ENCODE measurements at regions not wholly inside any gene's neighbourhood (a gene's known extent, or its start where the extent isn't known, plus 50 kb on each side); places are given as distances from the start of the nearest gene placed in this dataset.

DNA sequence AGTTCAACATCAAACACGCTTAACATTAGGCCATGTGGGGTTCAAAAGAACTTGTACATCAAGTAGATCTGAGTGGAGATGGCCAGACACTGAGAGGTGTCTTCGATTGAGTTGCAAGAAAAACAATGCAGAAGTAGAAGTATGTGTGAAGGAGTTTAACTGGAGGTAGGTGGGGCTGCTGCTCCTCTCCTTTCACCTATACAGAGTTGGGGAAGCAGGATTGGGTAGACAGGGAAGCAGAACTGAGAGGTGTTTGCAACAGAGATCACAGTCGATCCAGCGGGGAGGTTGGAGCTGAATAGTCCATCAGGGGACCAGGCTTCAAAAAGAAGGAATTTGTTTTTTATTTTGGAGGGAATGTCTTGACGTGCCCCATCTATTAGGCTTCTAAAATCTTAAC is 61.7 kb upstream of the SLC27A6 start:
- no peak for TF ChIP-seq EZH2 (IDR thresholded peaks at IDR 0.05; ENCODE audit: insufficient read depth, poor library complexity, severe bottlenecking)
- no peak for TF ChIP-seq EZH2phosphoT487 (IDR thresholded peaks at IDR 0.05; ENCODE audit: insufficient read depth, low read depth)
